ENCODE measurements at regions not wholly inside any gene's neighbourhood (a gene's known extent, or its start where the extent isn't known, plus 50 kb on each side); places are given as distances from the start of the nearest gene placed in this dataset.

DNA sequence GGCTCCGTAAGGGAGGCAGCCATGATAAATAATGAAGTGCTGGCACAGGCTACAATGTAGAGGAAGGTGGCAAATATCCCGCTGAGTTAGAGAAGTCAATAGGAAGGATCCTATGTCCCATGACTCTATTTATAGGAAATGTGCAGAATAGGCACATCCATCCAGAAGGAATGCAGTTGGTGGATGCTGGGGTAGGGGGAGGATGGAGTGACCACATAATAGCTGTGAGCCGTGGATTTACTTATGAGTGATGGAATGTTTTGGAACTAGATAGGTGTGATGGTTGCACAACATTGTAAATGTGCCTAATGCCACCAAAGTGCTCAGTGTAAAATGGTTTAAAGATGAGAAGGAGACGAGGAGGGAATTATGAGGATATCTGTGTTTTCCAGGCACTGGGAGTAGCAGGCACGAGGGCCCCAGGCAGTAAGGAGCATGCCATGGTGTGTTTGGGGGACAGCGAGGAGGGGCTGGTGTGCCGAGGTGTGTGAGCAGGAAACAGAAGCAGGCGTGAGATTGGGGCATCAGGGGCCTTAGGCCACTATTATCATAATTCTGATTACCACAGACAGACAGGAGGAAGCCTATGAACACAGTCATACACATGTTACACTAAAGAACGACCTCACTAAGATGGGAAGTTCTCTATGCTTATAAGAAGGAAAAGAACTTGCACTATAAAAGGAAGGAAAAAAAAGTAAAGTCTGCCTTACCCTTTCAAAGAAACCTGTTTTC lies 837.3 kb upstream of the TMEM132C start:
- no peaks in the 10 kb centered on the region for H3K9me3 ChIP-seq (ENCODE audit: insufficient read depth, low read length)
- H3K9me2 ChIP-seq (replicated peaks; ENCODE audit: insufficient read depth, low read length), result no peaks in the 10 kb centered on the region
- H3F3A ChIP-seq (ENCODE audit: insufficient read depth), result no peaks in the 10 kb centered on the region
- no peak overlapping the region for H2AFZ ChIP-seq (ENCODE audit: low read depth, low read length, severe bottlenecking)
- TF ChIP-seq, protein P1, sequence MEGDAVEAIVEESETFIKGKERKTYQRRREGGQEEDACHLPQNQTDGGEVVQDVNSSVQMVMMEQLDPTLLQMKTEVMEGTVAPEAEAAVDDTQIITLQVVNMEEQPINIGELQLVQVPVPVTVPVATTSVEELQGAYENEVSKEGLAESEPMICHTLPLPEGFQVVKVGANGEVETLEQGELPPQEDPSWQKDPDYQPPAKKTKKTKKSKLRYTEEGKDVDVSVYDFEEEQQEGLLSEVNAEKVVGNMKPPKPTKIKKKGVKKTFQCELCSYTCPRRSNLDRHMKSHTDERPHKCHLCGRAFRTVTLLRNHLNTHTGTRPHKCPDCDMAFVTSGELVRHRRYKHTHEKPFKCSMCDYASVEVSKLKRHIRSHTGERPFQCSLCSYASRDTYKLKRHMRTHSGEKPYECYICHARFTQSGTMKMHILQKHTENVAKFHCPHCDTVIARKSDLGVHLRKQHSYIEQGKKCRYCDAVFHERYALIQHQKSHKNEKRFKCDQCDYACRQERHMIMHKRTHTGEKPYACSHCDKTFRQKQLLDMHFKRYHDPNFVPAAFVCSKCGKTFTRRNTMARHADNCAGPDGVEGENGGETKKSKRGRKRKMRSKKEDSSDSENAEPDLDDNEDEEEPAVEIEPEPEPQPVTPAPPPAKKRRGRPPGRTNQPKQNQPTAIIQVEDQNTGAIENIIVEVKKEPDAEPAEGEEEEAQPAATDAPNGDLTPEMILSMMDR (IDR thresholded peaks at IDR 0.05; ENCODE audit: insufficient read depth, low read length, poor library complexity, severe bottlenecking), result no peak
- no peak for TF ChIP-seq EZH2phosphoT487 (conservative IDR thresholded peaks at IDR 0.05; ENCODE audit: low read length)
- H3K36me3 ChIP-seq (ENCODE audit: low read length), result no peaks in the 10 kb centered on the region
- no peaks in the 10 kb centered on the region for H3K79me2 ChIP-seq (ENCODE audit: insufficient read depth, low read length)
- H3K27ac ChIP-seq (ENCODE audit: low read depth, low read length), result no peak overlapping the region
- H4K20me1 ChIP-seq (ENCODE audit: low read depth, low read length), result no peaks in the 10 kb centered on the region
- H3K9ac ChIP-seq (ENCODE audit: low read length), result no peak overlapping the region
- no peak overlapping the region for H3K4me3 ChIP-seq (ENCODE audit: insufficient read depth, low read length, poor library complexity, severe bottlenecking)
- no peaks in the 10 kb centered on the region for H3K27me3 ChIP-seq (ENCODE audit: low read length)
- no peak overlapping the region for H3K4me2 ChIP-seq (ENCODE audit: low read depth, low read length, poor library complexity, severe bottlenecking)

DNA sequence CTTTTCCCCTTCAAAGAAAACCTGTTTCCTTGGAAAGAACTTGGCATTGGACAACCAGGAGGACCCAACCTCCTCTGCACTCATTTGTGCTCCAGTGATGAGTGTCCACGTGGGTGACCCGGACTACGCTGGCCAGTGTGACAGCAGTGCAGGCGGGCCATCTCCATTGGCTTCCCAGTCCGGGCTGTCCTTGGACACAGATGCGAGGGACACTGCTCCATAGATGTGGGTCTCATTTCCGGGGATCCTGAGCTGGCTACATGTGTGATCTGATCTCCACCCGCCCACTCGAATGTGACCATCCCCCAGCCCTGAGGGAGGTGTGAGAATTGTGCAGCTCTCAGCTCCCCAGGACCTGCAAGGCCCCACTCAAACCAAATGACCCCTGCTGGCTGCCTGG lies 836.6 kb upstream of the TMEM132C start:
- Histone ChIP-seq H3K4me3 (ENCODE audit: insufficient read depth, low read length, poor library complexity, severe bottlenecking) (no peak overlapping the region), H4K20me1 (ENCODE audit: low read depth, low read length) (no peaks in the 10 kb centered on the region), H3K27me3 (ENCODE audit: low read length) (no peaks in the 10 kb centered on the region), H3F3A (ENCODE audit: insufficient read depth) (no peaks in the 10 kb centered on the region), H3K79me2 (ENCODE audit: insufficient read depth, low read length) (no peaks in the 10 kb centered on the region), H3K9me3 (ENCODE audit: insufficient read depth, low read length) (no peaks in the 10 kb centered on the region), H3K27ac (ENCODE audit: low read depth, low read length) (no peak overlapping the region), H3K9ac (ENCODE audit: low read length) (no peak overlapping the region), H3K9me2 (replicated peaks; ENCODE audit: insufficient read depth, low read length) (no peaks in the 10 kb centered on the region), H3K4me2 (ENCODE audit: low read depth, low read length, poor library complexity, severe bottlenecking) (no peak overlapping the region), H3K36me3 (ENCODE audit: low read length) (no peaks in the 10 kb centered on the region), H2AFZ (ENCODE audit: low read depth, low read length, severe bottlenecking) (no peak overlapping the region)
- no peak for TF ChIP-seq EZH2phosphoT487 (conservative IDR thresholded peaks at IDR 0.05; ENCODE audit: low read length)
- TF ChIP-seq, protein P1 (IDR thresholded peaks at IDR 0.05; ENCODE audit: insufficient read depth, low read length, poor library complexity, severe bottlenecking), result no peak

- no peaks in the 10 kb centered on the region for H3K9me2 ChIP-seq (replicated peaks; ENCODE audit: insufficient read depth, low read length)
- TF ChIP-seq, protein P1 (IDR thresholded peaks at IDR 0.05; ENCODE audit: insufficient read depth, low read length, poor library complexity, severe bottlenecking), result no peak
- TF ChIP-seq EZH2phosphoT487 (conservative IDR thresholded peaks at IDR 0.05; ENCODE audit: low read length), result no peak
These were observed 835.8 kb upstream of the TMEM132C start for GRCh38 chr12:127431177-127431576.

More at GRCh38 chr12:127431177-127431576, 835.8 kb upstream of the TMEM132C start:
- Histone ChIP-seq H3K36me3 (ENCODE audit: low read length) (no peaks in the 10 kb centered on the region), H3K4me3 (ENCODE audit: insufficient read depth, low read length, poor library complexity, severe bottlenecking) (no peak overlapping the region), H3F3A (ENCODE audit: insufficient read depth) (no peaks in the 10 kb centered on the region), H4K20me1 (ENCODE audit: low read depth, low read length) (no peaks in the 10 kb centered on the region), H3K9ac (ENCODE audit: low read length) (no peak overlapping the region), H3K9me3 (ENCODE audit: insufficient read depth, low read length) (no peaks in the 10 kb centered on the region), H3K4me2 (ENCODE audit: low read depth, low read length, poor library complexity, severe bottlenecking) (no peak overlapping the region), H3K79me2 (ENCODE audit: insufficient read depth, low read length) (no peaks in the 10 kb centered on the region), H2AFZ (ENCODE audit: low read depth, low read length, severe bottlenecking) (no peak overlapping the region), H3K27me3 (ENCODE audit: low read length) (no peaks in the 10 kb centered on the region), H3K27ac (ENCODE audit: low read depth, low read length) (no peak overlapping the region)
